GM19463 (cell line): ENCODE measurements at regions not wholly inside any gene's neighbourhood (a gene's known extent, or its start where the extent isn't known, plus 50 kb on each side); places are given as distances from the start of the nearest gene placed in this dataset.
A peak's percentile ranks its signal among the peaks of the same experiment; 100 is the strongest.
"Not testable (repeated sequence)": the region's sequence is repeated elsewhere in the genome, so short reads cannot be mapped to it uniquely, and the experiment has no call there.

Experiments used
- ATAC-seq: cut with Tn5 transposase; IDR thresholded peaks from one replicate; pipeline ENCODE4 v1.9.1; 2021; ENCODE audit warnings: mild to moderate bottlenecking, moderate library complexity; ENCODE audit not compliant: unreplicated experiment

GRCh38 chr10:26952094-26952493 lies 91.3 kb upstream of the ABI1 start:
- ATAC-seq = no peak

GRCh38 chr10:26951650-26952049 lies 90.9 kb upstream of the ABI1 start:
- no peak for ATAC-seq

DNA sequence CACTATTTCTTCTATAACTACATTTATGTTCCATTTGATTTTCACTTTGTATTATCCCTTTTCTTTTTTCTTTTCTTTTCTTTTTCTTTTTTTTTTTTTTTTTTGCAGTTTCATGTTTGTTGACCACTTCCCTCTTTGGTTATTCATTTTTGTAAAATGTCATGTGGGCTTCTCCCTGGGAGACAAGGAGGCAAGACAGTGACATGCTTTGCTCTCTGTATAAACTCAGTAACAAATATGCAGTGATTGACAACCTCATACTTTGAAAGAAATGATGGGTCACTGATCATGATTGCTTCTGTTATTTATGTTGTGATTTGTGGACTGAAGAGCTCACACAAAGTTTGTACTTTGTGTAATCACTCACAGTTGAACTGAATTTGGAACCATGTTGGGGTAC lies 90.2 kb upstream of the ABI1 start:
- ATAC-seq = peak; percentile 73

- no peak for ATAC-seq
Observed at GRCh38 chr10:26946102-26946811, 85.5 kb upstream of the ABI1 start.

DNA sequence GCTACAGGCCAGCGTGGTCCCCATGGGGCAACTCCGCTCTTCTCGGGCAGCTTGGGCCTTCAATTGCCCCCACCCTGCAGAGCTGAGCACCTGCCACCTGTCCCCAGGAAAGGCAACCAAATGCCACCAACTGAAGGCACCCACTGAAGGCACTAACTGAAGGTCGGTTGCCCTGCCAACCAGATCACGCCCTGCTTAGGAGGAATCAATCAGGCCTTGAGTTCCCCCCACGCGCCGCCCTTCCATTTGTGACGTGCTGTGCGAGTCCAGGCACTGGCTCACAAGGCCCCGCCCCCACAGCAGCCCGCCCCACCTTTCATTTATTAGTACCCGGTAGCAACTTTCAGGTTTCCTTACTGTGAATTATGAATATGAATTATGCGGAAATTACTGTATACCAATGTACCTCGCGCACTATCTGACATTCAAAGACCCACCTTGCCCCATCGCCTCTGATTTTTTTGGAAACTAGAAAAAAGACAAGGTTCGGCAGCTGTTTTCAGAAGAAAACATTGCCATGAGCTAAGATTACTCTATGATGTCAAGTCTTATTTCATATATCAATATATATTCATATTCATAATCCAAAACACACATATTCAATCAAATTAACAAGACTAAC lies 83.6 kb upstream of the ABI1 start:
- no peak for ATAC-seq

DNA sequence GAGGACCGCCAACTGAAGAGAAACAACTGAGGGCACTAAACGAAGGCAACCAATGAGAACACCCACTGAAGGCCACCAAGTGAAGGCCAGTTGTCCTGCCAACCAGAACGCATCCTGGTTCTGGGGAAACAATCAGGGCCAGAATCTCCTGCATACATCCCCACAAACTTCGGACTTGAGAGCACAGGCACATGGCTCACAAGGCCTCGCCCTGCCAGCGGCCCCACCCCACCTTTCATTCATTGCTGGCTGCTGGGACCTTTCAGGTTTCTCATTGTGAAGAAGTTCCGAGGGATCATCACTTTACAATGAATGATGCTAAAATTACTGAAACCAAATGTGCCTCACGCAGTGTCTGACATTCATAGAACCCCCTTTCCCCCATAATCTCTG lies 79.2 kb upstream of the ABI1 start:
- no peak for ATAC-seq

DNA sequence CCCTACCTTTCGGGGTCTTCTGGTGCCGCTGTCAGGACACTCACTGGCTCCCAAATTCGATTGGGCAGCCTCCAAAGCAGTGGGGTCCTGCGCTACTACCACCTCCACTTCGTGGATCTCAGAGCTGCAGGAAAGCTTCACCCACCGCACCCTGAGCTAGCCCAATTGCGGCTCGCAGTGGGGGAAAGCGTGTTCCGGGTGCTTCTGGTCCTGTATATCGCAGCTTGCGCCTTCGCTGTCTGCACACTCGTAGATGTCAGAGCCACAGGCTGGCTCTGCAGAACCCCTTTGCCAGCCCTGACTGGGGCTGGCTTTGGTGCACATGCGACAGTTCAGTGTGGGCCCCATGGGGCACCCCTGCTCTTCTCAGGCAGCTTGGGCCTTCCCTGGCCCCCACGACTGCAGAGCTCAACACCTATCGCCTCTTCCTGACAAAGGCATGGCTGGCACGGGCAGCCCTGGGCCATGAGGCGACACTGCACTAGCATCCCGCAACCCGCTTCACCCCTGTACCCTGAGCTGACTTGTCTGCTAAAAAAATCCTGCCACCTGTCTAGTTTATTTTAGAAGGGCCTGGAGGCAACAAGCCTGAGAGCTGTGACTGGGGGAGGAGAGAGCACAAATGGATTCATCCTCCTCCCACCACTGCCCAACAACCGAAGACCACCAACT lies 78.7 kb upstream of the ABI1 start:
- ATAC-seq = no peak

DNA sequence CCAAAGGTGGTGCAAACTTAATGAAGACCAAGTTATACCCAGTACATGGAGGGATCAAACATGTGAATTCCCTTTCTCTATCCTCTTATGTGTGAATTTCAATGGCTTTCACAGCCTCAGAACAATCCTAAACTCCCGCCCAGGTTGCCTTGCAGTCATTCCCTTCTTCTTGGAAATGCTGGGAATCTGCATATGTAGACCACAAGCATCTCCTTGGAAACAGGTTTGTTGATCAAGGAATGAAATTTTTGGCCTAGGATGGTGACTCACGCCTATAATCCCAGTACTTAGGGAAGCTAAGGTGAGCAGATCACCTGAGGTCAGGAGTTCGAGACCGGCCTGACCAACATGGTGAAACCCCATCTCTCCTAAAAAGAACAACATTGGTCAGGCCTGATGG lies 77.8 kb upstream of the ABI1 start:
- ATAC-seq = no peak

GRCh38 chr10:26937371-26937770 lies 76.6 kb upstream of the ABI1 start:
- ATAC-seq = no peak

DNA sequence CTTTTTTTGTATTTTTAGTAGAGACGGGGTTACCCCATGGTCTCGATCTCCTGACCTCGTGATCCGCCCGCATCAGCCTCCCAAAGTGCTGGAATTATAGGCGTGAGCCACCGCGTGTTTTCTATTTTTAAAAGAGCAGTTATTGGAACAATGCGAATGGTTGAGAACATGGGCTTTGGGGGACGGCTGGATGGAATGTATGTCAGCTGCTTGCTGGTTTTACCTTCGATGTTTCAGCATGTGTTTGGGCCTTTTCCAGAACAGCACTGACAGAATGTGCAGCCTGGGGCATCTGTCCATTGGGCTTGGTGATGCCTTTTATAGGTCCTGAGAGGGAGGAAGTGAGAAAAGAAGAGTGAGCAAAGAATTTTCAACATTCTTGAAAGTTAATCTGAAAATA lies 73.4 kb upstream of the ABI1 start:
- ATAC-seq = not testable (repeated sequence)

GRCh38 chr10:26932576-26932975 lies 71.8 kb upstream of the ABI1 start:
- ATAC-seq = no peak

DNA sequence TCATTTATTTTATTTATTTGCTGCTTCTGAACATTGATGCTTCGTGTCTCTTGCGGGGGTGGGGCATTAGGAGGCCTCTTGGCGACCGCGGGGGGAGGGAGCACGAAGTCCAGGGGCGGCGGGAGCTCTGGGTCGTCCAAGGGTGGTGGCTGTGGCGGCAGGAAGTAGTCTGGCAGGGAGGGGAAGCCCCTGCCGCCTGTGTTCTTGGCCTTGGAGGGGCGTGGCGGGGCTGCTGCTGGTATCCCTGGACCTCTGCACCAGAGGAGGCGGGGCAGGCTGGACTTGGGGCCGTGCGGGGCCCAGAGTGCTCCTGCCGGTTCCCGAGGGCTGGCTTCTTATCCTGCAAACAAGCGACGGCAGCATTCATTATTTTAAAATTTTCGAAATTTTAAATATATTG lies 70.5 kb upstream of the ABI1 start:
- ATAC-seq = peak; percentile 100

GRCh38 chr10:26922824-26923223 lies 62.1 kb upstream of the ABI1 start:
- ATAC-seq = not testable (repeated sequence)

DNA sequence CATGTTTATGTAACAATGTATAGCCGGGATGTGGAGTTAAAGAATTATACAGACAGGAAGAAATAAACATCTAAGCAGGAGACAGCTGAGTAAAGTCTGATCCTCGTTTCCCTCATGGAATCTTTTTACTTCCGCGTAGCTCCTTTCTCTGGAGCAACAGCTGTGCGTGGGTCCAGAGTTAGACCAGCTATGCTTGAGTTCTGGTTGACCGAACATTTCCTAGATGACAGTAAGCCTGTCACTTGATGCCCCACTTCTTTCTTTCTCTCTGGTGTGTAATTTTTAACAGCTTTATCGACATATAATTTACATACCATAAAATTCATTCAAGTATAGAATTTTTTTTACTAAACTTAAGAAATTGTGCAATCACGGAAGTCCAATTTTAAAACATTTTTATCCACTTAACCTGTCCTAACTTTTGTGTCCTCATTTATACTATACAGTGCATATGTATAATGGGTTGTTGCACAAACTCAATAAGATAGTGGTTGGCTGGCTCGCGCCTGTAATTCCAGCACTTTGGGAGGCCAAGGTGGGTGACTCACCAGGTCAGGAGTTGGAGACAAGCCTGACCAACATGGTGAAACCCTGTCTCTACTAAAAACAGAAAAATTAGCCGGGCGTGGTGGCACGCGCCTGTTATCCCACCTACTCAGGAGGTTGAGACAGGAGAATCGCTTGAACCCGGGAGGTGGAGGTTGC lies 58.5 kb upstream of the ABI1 start:
- not testable (repeated sequence) for ATAC-seq

DNA sequence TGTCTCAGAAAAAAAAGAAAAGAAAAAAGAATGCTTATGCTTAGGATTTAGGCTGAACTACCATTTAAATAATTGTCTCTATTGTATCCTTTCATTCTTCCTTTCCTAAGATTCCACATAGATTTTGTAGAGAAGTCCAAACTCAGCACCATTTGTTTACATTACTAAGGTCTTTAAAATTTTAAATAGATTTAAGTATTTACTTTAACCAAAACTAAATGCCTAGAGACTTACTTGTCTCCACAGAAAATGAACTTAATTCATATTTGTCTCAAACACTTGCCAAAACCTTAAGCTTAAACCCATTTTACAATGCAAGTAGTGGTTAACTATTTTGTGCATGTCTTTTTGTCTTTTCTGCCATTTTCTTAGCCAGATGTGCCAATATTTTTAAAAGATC lies 54.1 kb upstream of the ABI1 start:
- no peak for ATAC-seq

- ATAC-seq = peak; percentile 95
Observed at GRCh38 chr10:26911811-26912461, 51.2 kb upstream of the ABI1 start.
